ENCODE measurements at regions not wholly inside any gene's neighbourhood (a gene's known extent, or its start where the extent isn't known, plus 50 kb on each side); places are given as distances from the start of the nearest gene placed in this dataset.

GRCh38 chr1:63269571-63269970 lies 52.8 kb upstream of the FOXD3 start:
- H3K4me3 ChIP-seq, result peak overlapping the region in 1 of 3 donors; percentile 19

More at GRCh38 chr1:63269571-63269970, 52.8 kb upstream of the FOXD3 start:
- H3K9me3 ChIP-seq, result no peaks in the 10 kb centered on the region
- DNase-seq (ENCODE audit: low spot score in 2 of 2), result no peak
- H3K4me1 ChIP-seq, result no peaks in the 10 kb centered on the region
- no peaks in the 10 kb centered on the region for H3K27me3 ChIP-seq
- no peak for TF ChIP-seq CTCF (IDR thresholded peaks at IDR 0.05)
- TF ChIP-seq POLR2AphosphoS5 (IDR thresholded peaks at IDR 0.05), result no peak
- TF ChIP-seq POLR2A (IDR thresholded peaks at IDR 0.05), result no peak
- intact Hi-C loops (cut with DNase I; ENCODE audit: low total_unique reads), result loop anchor here (10.0 kb wide), 1 partner anchor 615 kb away; no protein-coding TSS in a partner anchor
- no peaks in the 10 kb centered on the region for H3K36me3 ChIP-seq
- no peak overlapping the region for H3K27ac ChIP-seq

All from breast epithelium (tissue), 4 donors.